Panc1 (cell line): ENCODE measurements at regions not wholly inside any gene's neighbourhood (a gene's known extent, or its start where the extent isn't known, plus 50 kb on each side); places are given as distances from the start of the nearest gene placed in this dataset.

Source experiments
- ATAC-seq: fragments of 200-7000 bp; cut with Tn5 transposase; 2 replicates; pipeline ENCODE4 v1.9.1; 2020; ENCODE audit warnings: mild to moderate bottlenecking, moderate library complexity
- BruUV-seq: library from RNA; stranded (reverse); fragments of 400-500 nt; replicated peaks from 2 replicates; lab custom pipeline; 2021; lab: Mats Ljungman, UMichigan
- CTCF ChIA-PET: fragments of 300-600 bp; sonication (Branson Sonifier 250); formaldehyde crosslinking; loops from one replicate; lab custom pipeline; 2022; ENCODE audit warnings: antibody characterized with exemption; lab: Charles Lee
- POLR2A ChIA-PET: fragments of 300-600 bp; sonication (Branson Sonifier 250); formaldehyde crosslinking; loops from one replicate; lab custom pipeline; 2022; ENCODE audit warnings: antibody characterized with exemption; lab: Charles Lee
- DNase-seq: peaks from one replicate; pipeline ENCODE4 v3.0.0-alpha.2; 2010; ENCODE audit warnings: low read depth, low spot score
- H3K27ac ChIP-seq: 2 replicates; pipeline ENCODE4 v1.5.1; 2011; ENCODE audit warnings: mild to moderate bottlenecking, low read length, inconsistent platforms
- H3K27me3 ChIP-seq: fragments of 200-500 bp; sonication (Bioruptor generic); 2 replicates; pipeline ENCODE4 v1.6.0; 2014; ENCODE audit warnings: low read length, inconsistent platforms; ENCODE audit not compliant: control insufficient read depth, insufficient read depth
- H3K36me3 ChIP-seq: fragments of 200-500 bp; sonication (Bioruptor generic); 2 replicates; pipeline ENCODE4 v1.5.1; 2014; ENCODE audit warnings: inconsistent platforms, mild to moderate bottlenecking, low read length, moderate library complexity; ENCODE audit not compliant: control insufficient read depth, insufficient read depth
- H3K4me1 ChIP-seq: 2 replicates; pipeline ENCODE4 v1.5.1; 2011; ENCODE audit warnings: inconsistent platforms, mild to moderate bottlenecking, low read length, moderate library complexity; ENCODE audit not compliant: control insufficient read depth, insufficient read depth
- H3K4me3 ChIP-seq, 2 experiments: 2 replicates each; pipeline ENCODE4 v1.5.1; 2011 to 2012; ENCODE audit warnings: low read depth in 2 of 2, low read length in 2 of 2, mild to moderate bottlenecking in 2 of 2, inconsistent platforms in 1 of 2, moderate library complexity in 1 of 2
- H3K9me3 ChIP-seq: fragments of 200-500 bp; sonication (Bioruptor generic); 2 replicates; pipeline ENCODE4 v1.5.1; 2014; ENCODE audit warnings: low read depth, mild to moderate bottlenecking, inconsistent platforms, low read length, moderate library complexity; ENCODE audit not compliant: control insufficient read depth, insufficient read depth
- CTCF ChIP-seq: fragments of 450-650 bp; IDR thresholded peaks from 2 replicates; pipeline ENCODE4 v1.5.1; 2017; ENCODE audit warnings: mild to moderate bottlenecking
- POLR2AphosphoS5 ChIP-seq: IDR thresholded peaks from 2 replicates; pipeline ENCODE4 v1.6.1; 2012; ENCODE audit warnings: mild to moderate bottlenecking, low read depth, low read length, moderate library complexity
- REST ChIP-seq, 2 experiments: IDR thresholded peaks; 2 replicates each; pipeline ENCODE4 v1.6.1; 2011 to 2012; ENCODE audit warnings: low read depth in 2 of 2, control low read depth in 1 of 2, low read length in 1 of 2, mild to moderate bottlenecking in 1 of 2, moderate library complexity in 1 of 2; ENCODE audit not compliant: insufficient read depth in 1 of 2
- SIN3A ChIP-seq: IDR thresholded peaks from 2 replicates; pipeline ENCODE4 v1.6.1; 2012; ENCODE audit warnings: low read depth, mild to moderate bottlenecking, low read length, moderate library complexity, borderline replicate concordance; ENCODE audit not compliant: insufficient read depth
- TCF7L2 ChIP-seq: IDR thresholded peaks from 2 replicates; pipeline ENCODE4 v1.6.1; 2011; ENCODE audit warnings: mild to moderate bottlenecking, low read depth, low read length, inconsistent platforms
- in situ Hi-C: cut with HindIII; loops from 2 replicates; pipeline ENCODE4 v1.10.0; 2016; ENCODE audit warnings: low sequenced_read_pairs, low pct_unique_long_range_greater_than_20kb
- intact Hi-C: fragments of 100-400 bp; cut with micrococcal nuclease; formaldehyde crosslinking; loops from one replicate; pipeline ENCODE4 v1.10.0; 2022; ENCODE audit not compliant: unreplicated experiment

- no peaks in the 10 kb centered on the region for H3K9me3 ChIP-seq
- no peak overlapping the region for H3K4me3 ChIP-seq
- DNase-seq (no peak), ATAC-seq (no peak)
- TF ChIP-seq SIN3A (no peak), CTCF (no peak)
- POLR2A ChIA-PET = no interaction called here
- no peak overlapping the region for H3K27ac ChIP-seq
- in situ Hi-C loops (no loop called here), intact Hi-C loops (no loop called here)
- CTCF ChIA-PET = no interaction called here
- BruUV-seq = no TSS peak
- no peaks in the 10 kb centered on the region for H3K4me1 ChIP-seq
- H3K36me3 ChIP-seq = no peaks in the 10 kb centered on the region
- H3K27me3 ChIP-seq = no peaks in the 10 kb centered on the region
These were observed 80.3 kb downstream of the TENT5C start for GRCh38 chr1:117685936-117686806.

DNA sequence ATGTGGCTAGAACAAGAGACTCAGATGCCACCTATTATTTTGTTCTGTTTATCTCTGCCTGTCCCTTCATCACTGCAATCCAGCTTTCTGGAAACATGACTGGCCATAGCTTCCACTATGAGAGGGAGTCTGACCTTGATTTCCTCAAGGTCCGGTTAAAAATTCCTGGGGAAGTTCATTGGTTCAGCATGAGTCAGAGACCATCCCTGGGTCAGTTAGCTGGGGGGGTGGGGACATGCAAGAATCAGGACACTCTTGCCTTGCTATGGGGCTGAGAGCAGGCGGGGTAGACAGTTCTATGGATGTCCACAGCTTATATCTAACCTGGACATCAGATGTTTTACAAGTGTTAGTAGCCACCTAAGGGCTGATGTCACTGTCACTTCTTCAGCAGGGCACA is 81.1 kb downstream of the TENT5C start:
- no TSS peak for BruUV-seq
- H3K4me1 ChIP-seq = no peaks in the 10 kb centered on the region
- intact Hi-C loops (no loop called here), in situ Hi-C loops (no loop called here)
- POLR2A ChIA-PET = no interaction called here
- no peak for ATAC-seq
- H3K9me3 ChIP-seq = no peaks in the 10 kb centered on the region
- no peak overlapping the region for H3K27ac ChIP-seq
- no peak for DNase-seq
- CTCF ChIA-PET = no interaction called here
- no peaks in the 10 kb centered on the region for H3K27me3 ChIP-seq
- no peak for TF ChIP-seq TCF7L2
- no peak for TF ChIP-seq SIN3A
- TF ChIP-seq POLR2AphosphoS5 = no peak
- TF ChIP-seq CTCF = no peak
- TF ChIP-seq REST (IDR thresholded peaks at IDR 0.05; ENCODE audit: insufficient read depth in 1 of 2, low read depth in 2 of 2, low read length in 1 of 2) = no peak
- no peaks in the 10 kb centered on the region for H3K36me3 ChIP-seq
- H3K4me3 ChIP-seq = no peak overlapping the region
